Sigmoid colon (tissue), 6 donors: ENCODE measurements at regions not wholly inside any gene's neighbourhood (a gene's known extent, or its start where the extent isn't known, plus 50 kb on each side); places are given as distances from the start of the nearest gene placed in this dataset.

Experiments used
- DNase-seq: peaks from one replicate; pipeline ENCODE4 v3.0.0-alpha.2; 2019
- H3K27ac ChIP-seq, 4 donors: fragments of 200-600 bp; sonication (generic); one replicate each; pipeline ENCODE4 v1.5.1; 2016 to 2019; ENCODE audit warnings: mild to moderate bottlenecking in 1 of 4
- H3K27me3 ChIP-seq, 3 donors: fragments of 200-600 bp; sonication (generic); one replicate each; pipeline ENCODE4 v1.5.1; 2019; ENCODE audit warnings: mild to moderate bottlenecking in 1 of 3
- H3K36me3 ChIP-seq, 4 donors: fragments of 200-600 bp; sonication (generic); one replicate each; pipeline ENCODE4 v1.5.1; 2016 to 2019
- H3K4me1 ChIP-seq, 4 donors: fragments of 200-600 bp; sonication (generic); one replicate each; pipeline ENCODE4 v1.5.1; 2017 to 2019
- H3K4me3 ChIP-seq, 4 donors: fragments of 200-600 bp; sonication (generic); one replicate each; pipeline ENCODE4 v1.5.1; 2017 to 2019; ENCODE audit warnings: mild to moderate bottlenecking in 2 of 4, moderate library complexity in 1 of 4
- H3K9me3 ChIP-seq, 4 donors: fragments of 200-600 bp in 3 of 4; sonication (generic) in 3 of 4; one replicate each; pipeline versions ENCODE4 v1.5.1 to v1.6.1; 2013 to 2019
- CTCF ChIP-seq, 4 experiments: fragments of 450-650 bp in 3 of 4; fragments of 200-600 bp in 1 of 4; IDR thresholded peaks; one replicate each; pipeline ENCODE4 v1.5.1; 2016 to 2019; ENCODE audit warnings: antibody characterized with exemption in 4 of 4, mild to moderate bottlenecking in 3 of 4, moderate library complexity in 2 of 4
- EP300 ChIP-seq, 4 donors: sonication (generic); formaldehyde crosslinking; IDR thresholded peaks; one replicate each; pipeline ENCODE4 v1.6.1; 2017; ENCODE audit warnings: antibody characterized with exemption in 4 of 4
- POLR2A ChIP-seq, 2 donors: fragments of 450-650 bp; IDR thresholded peaks; one replicate each; pipeline ENCODE4 v1.6.1; 2016; ENCODE audit warnings: antibody characterized with exemption in 2 of 2, mild to moderate bottlenecking in 2 of 2, moderate library complexity in 2 of 2
- POLR2AphosphoS5 ChIP-seq, 4 donors: sonication (generic); formaldehyde crosslinking; IDR thresholded peaks; one replicate each; pipeline ENCODE4 v1.6.1; 2017; ENCODE audit warnings: antibody characterized with exemption in 4 of 4
- WGBS, 2 donors: extraction: QIAGEN DNeasy Blood & Tissue Kit; methylation state at CpG; one replicate each; pipeline ENCODE4 v1.1.7; 2013; 5-methylcytosine and 5-hydroxymethylcytosine counted together
- intact Hi-C: fragments of 100-400 bp; cut with DNase I; formaldehyde crosslinking; loops from one replicate; pipeline ENCODE4 v1.15.1; 2023
- donor health status: healthy with polysubstance abuse.
- donor health status: healthy.

- intact Hi-C loops, result no loop called here
- H3K27ac ChIP-seq, result no peak overlapping the region
- WGBS, 2 donors, result 81% methylated on average over 6 of the region's 6 CpGs
- no peaks in the 10 kb centered on the region for H3K4me1 ChIP-seq
- TF ChIP-seq POLR2A (IDR thresholded peaks at IDR 0.05) (no peak), CTCF (IDR thresholded peaks at IDR 0.05) (no peak), EP300 (IDR thresholded peaks at IDR 0.05) (no peak), POLR2AphosphoS5 (IDR thresholded peaks at IDR 0.05) (no peak)
- peaks cover 0 to 13% (median 0%) of the 10 kb centered on the region in 4 donors for H3K9me3 ChIP-seq
- no peak overlapping the region for H3K4me3 ChIP-seq
- no peak for DNase-seq
- no peaks in the 10 kb centered on the region for H3K27me3 ChIP-seq
- H3K36me3 ChIP-seq, result no peaks in the 10 kb centered on the region
Observed at GRCh38 chr11:42201603-42202148, 742.2 kb upstream of the LRRC4C start.

DNA sequence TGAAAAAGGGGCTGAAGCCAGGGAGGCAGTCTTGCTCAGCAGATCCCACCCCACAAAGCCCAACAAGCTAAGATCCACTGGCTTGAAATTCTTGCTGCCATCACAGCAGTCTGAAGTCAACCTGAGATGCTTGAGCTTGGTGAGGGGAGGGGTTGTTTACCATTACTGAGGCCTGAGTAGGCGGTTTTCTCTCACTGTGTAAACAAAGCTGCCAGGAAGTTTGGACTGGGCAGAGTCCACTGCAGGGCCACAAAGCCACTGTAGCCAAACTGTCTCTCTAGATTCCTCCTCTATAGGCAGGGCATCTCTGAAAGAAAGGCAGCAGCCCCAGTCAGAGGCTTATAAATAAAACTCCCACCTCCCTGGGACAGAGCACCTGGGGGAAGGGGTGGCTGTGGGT, 746.1 kb upstream of the LRRC4C start:
- TF ChIP-seq EP300 (IDR thresholded peaks at IDR 0.05) (no peak), POLR2AphosphoS5 (IDR thresholded peaks at IDR 0.05) (no peak), POLR2A (IDR thresholded peaks at IDR 0.05) (no peak), CTCF (IDR thresholded peaks at IDR 0.05) (no peak)
- intact Hi-C loops, result no loop called here
- H3K4me1 ChIP-seq, result no peaks in the 10 kb centered on the region
- no peak overlapping the region for H3K27ac ChIP-seq
- no peak overlapping the region for H3K4me3 ChIP-seq
- peaks cover 0 to 7% (median 0%) of the 10 kb centered on the region in 4 donors for H3K9me3 ChIP-seq
- H3K27me3 ChIP-seq, result no peaks in the 10 kb centered on the region
- no peak for DNase-seq
- WGBS, 2 donors, result 35 to 44% methylated on average over 1 of the region's 1 CpG
- H3K36me3 ChIP-seq, result no peaks in the 10 kb centered on the region

DNA sequence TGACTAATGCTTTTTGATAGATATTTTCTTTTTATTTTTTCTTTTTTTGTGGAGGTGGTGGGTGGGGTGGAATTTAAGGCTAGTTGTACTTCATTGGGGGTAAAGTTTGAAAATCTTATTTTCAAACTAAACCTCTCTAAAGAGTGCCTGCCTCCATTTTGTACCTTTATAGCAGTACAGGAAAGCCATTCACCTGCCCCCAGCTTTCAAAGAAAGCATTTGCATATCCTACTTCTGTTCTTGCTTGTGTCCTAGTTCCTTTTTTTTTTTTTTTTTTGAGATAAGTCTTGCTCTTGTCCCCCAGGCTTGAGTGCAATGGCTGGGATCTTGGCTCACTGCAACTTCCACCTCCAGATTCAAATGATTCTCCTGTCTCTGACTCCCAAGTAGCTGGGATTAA, 766.2 kb upstream of the LRRC4C start:
- H3K9me3 ChIP-seq, result no peaks in the 10 kb centered on the region
- no peak overlapping the region for H3K4me3 ChIP-seq
- no peak overlapping the region for H3K27ac ChIP-seq
- no peaks in the 10 kb centered on the region for H3K4me1 ChIP-seq
- TF ChIP-seq POLR2AphosphoS5 (IDR thresholded peaks at IDR 0.05) (no peak), CTCF (IDR thresholded peaks at IDR 0.05) (no peak), EP300 (IDR thresholded peaks at IDR 0.05) (no peak), POLR2A (IDR thresholded peaks at IDR 0.05) (no peak)
- H3K27me3 ChIP-seq, result no peaks in the 10 kb centered on the region
- intact Hi-C loops, result no loop called here
- H3K36me3 ChIP-seq, result no peaks in the 10 kb centered on the region
- DNase-seq, result no peak

- DNase-seq, result no peak
- Histone ChIP-seq H3K4me3 (no peak overlapping the region), H3K4me1 (peaks cover 0 to 11% (median 5%) of the 10 kb centered on the region in 4 donors), H3K27ac (no peak overlapping the region), H3K36me3 (no peaks in the 10 kb centered on the region), H3K9me3 (no peaks in the 10 kb centered on the region), H3K27me3 (no peaks in the 10 kb centered on the region)
- TF ChIP-seq POLR2AphosphoS5 (IDR thresholded peaks at IDR 0.05), result no peak
- TF ChIP-seq POLR2A (IDR thresholded peaks at IDR 0.05), result no peak
- no peak for TF ChIP-seq CTCF (IDR thresholded peaks at IDR 0.05)
- no peak for TF ChIP-seq EP300 (IDR thresholded peaks at IDR 0.05)
- intact Hi-C loops, result no loop called here
- 53 to 60% methylated on average over 5 of the region's 5 CpGs for WGBS, 2 donors
Observed at GRCh38 chr11:42232673-42233072, 773.2 kb upstream of the LRRC4C start.

DNA sequence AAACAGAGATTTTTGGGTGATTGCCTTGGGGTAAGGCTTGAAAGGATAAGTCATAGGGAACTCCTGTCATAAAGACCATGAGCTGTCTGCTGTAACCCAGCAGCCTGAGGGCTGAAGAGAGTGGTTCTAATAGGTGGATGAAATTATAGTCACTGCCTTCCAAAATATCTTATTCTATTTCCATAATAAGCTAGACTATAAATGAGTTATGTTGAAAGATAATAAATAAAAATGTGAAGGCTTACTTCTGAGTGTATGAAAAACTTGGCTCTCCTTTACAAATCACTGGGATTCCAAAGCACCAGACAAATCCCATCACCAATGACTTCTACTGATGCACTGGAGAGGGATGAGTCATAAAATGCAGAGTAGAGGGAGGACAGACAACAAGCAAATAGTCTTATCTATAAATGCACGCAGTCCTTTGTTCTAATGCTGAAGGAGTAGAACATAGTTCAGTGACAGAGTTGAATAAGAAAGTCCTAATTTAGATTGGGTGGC, 775.0 kb upstream of the LRRC4C start:
- 31 to 73% methylated on average over 1 of the region's 1 CpG for WGBS, 2 donors
- TF ChIP-seq EP300 (IDR thresholded peaks at IDR 0.05) (no peak), CTCF (IDR thresholded peaks at IDR 0.05) (no peak), POLR2AphosphoS5 (IDR thresholded peaks at IDR 0.05) (no peak), POLR2A (IDR thresholded peaks at IDR 0.05) (no peak)
- DNase-seq, result no peak
- no peak overlapping the region for H3K27ac ChIP-seq
- no peaks in the 10 kb centered on the region for H3K36me3 ChIP-seq
- H3K9me3 ChIP-seq, result no peaks in the 10 kb centered on the region
- H3K27me3 ChIP-seq, result no peaks in the 10 kb centered on the region
- peaks cover 0 to 15% (median 9%) of the 10 kb centered on the region in 4 donors for H3K4me1 ChIP-seq
- intact Hi-C loops, result no loop called here
- no peak overlapping the region for H3K4me3 ChIP-seq
